ENCODE measurements at regions not wholly inside any gene's neighbourhood (a gene's known extent, or its start where the extent isn't known, plus 50 kb on each side); places are given as distances from the start of the nearest gene placed in this dataset.

GRCh38 chr2:14136030-14136429 lies 496.5 kb upstream of the LRATD1 start:
- Histone ChIP-seq H3K4me2 (replicated peaks; ENCODE audit: low read depth, low read length, poor library complexity, severe bottlenecking) (no peak overlapping the region), H3K36me3 (replicated peaks in 1 of 2; ENCODE audit: control extremely low read depth in 1 of 2, control insufficient read depth in 1 of 2, extremely low read depth in 1 of 2, insufficient read depth in 2 of 2, low read length in 1 of 2) (no peaks in the 10 kb centered on the region), H3K79me2 (ENCODE audit: control insufficient read depth, insufficient read depth, low read length) (no peaks in the 10 kb centered on the region), H3K4me3 (ENCODE audit: control extremely low read depth in 1 of 5, extremely low read depth in 1 of 5, insufficient read depth in 1 of 5, low read depth in 2 of 5, low read length in 4 of 5) (no peak overlapping the region), H3K27ac (ENCODE audit: low read length in 2 of 2) (no peak overlapping the region), H3K4me1 (ENCODE audit: control insufficient read depth in 2 of 2, insufficient read depth in 2 of 2, low read length in 2 of 2) (no peaks in the 10 kb centered on the region), H2AFZ (ENCODE audit: insufficient read depth, low read depth, low read length, poor library complexity, severe bottlenecking) (no peak overlapping the region), H3K9ac (ENCODE audit: low read length) (no peak overlapping the region), H3K27me3 (replicated peaks in 1 of 4; ENCODE audit: control extremely low read depth in 1 of 4, control insufficient read depth in 3 of 4, insufficient read depth in 4 of 4, low read length in 3 of 4) (no peaks in the 10 kb centered on the region), H3K9me3 (ENCODE audit: control extremely low read depth in 1 of 3, control insufficient read depth in 2 of 3, insufficient read depth in 1 of 3, low read length in 2 of 3) (peaks cover 0 to 3% (median 0%) of the 10 kb centered on the region in 3 donors), H4K20me1 (ENCODE audit: control insufficient read depth, insufficient read depth, low read length, poor library complexity, severe bottlenecking) (no peaks in the 10 kb centered on the region)
- ChIA-PET CTCF (no interaction called here), POLR2A (no interaction called here)
- Mint-ChIP-seq H3K27ac (no peak overlapping the region), H3K27me3 (no peaks in the 10 kb centered on the region), H3K4me3 (no peak overlapping the region), H3K9me3 (ENCODE audit: insufficient read depth) (peaks cover 2% of the 10 kb centered on the region), H3K4me1 (no peaks in the 10 kb centered on the region)
- ATAC-seq (ENCODE audit: low read depth) (no peak), DNase-seq (no peak)
- WGBS (ENCODE audit: insufficient coverage) = no CpG with 5 or more reads among the region's 2 CpGs
- TF ChIP-seq, protein P1, sequence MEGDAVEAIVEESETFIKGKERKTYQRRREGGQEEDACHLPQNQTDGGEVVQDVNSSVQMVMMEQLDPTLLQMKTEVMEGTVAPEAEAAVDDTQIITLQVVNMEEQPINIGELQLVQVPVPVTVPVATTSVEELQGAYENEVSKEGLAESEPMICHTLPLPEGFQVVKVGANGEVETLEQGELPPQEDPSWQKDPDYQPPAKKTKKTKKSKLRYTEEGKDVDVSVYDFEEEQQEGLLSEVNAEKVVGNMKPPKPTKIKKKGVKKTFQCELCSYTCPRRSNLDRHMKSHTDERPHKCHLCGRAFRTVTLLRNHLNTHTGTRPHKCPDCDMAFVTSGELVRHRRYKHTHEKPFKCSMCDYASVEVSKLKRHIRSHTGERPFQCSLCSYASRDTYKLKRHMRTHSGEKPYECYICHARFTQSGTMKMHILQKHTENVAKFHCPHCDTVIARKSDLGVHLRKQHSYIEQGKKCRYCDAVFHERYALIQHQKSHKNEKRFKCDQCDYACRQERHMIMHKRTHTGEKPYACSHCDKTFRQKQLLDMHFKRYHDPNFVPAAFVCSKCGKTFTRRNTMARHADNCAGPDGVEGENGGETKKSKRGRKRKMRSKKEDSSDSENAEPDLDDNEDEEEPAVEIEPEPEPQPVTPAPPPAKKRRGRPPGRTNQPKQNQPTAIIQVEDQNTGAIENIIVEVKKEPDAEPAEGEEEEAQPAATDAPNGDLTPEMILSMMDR (IDR thresholded peaks at IDR 0.05) = no peak
- TF ChIP-seq EZH2 (IDR thresholded peaks at IDR 0.05; ENCODE audit: borderline replicate concordance, insufficient read depth, low read depth, low read length, poor library complexity, severe bottlenecking) = no peak
- intact Hi-C loops (cut with micrococcal nuclease) = no loop called here

DNA sequence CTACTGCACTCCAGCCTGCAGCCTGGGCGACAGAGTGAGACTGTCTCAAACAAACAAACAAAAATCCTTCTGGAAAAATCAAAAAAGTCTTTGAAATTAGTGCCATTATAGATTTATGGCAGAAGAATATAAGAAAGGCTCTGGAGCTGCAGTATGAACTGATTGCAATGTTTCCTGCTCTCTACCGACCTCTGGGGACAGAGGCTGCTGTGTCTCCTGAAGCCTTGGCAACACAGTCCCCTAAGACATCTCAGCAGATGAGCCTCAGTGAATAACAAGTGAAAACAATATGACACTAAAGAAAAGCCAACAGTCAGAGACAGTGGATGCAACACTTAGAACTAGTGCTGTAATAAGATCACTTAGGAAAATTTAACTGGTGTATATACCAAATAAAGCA lies 494.9 kb upstream of the LRATD1 start:
- ChIA-PET CTCF (no interaction called here), POLR2A (no interaction called here)
- Mint-ChIP-seq H3K4me3 (no peak overlapping the region), H3K4me1 (no peaks in the 10 kb centered on the region), H3K27ac (no peak overlapping the region), H3K9me3 (ENCODE audit: insufficient read depth) (peaks cover 2% of the 10 kb centered on the region), H3K27me3 (no peaks in the 10 kb centered on the region)
- peaks cover 0 to 3% (median 0%) of the 10 kb centered on the region in 3 donors for H3K9me3 ChIP-seq (ENCODE audit: control extremely low read depth in 1 of 3, control insufficient read depth in 2 of 3, insufficient read depth in 1 of 3, low read length in 2 of 3)
- no peaks in the 10 kb centered on the region for H3K79me2 ChIP-seq (ENCODE audit: control insufficient read depth, insufficient read depth, low read length)
- no CpG with 5 or more reads among the region's 2 CpGs for WGBS (ENCODE audit: insufficient coverage)
- H3K9ac ChIP-seq (ENCODE audit: low read length) = no peak overlapping the region
- ATAC-seq (ENCODE audit: low read depth) (no peak), DNase-seq (no peak)
- TF ChIP-seq EZH2 (IDR thresholded peaks at IDR 0.05; ENCODE audit: borderline replicate concordance, insufficient read depth, low read depth, low read length, poor library complexity, severe bottlenecking) = no peak
- TF ChIP-seq, protein P1 (IDR thresholded peaks at IDR 0.05) = no peak
- H3K36me3 ChIP-seq (replicated peaks in 1 of 2; ENCODE audit: control extremely low read depth in 1 of 2, control insufficient read depth in 1 of 2, extremely low read depth in 1 of 2, insufficient read depth in 2 of 2, low read length in 1 of 2) = no peaks in the 10 kb centered on the region
- H3K4me3 ChIP-seq (ENCODE audit: control extremely low read depth in 1 of 5, extremely low read depth in 1 of 5, insufficient read depth in 1 of 5, low read depth in 2 of 5, low read length in 4 of 5) = no peak overlapping the region
- H3K27me3 ChIP-seq (replicated peaks in 1 of 4; ENCODE audit: control extremely low read depth in 1 of 4, control insufficient read depth in 3 of 4, insufficient read depth in 4 of 4, low read length in 3 of 4) = no peaks in the 10 kb centered on the region
- intact Hi-C loops (cut with micrococcal nuclease) = no loop called here
- H2AFZ ChIP-seq (ENCODE audit: insufficient read depth, low read depth, low read length, poor library complexity, severe bottlenecking) = no peak overlapping the region
- H3K4me2 ChIP-seq (replicated peaks; ENCODE audit: low read depth, low read length, poor library complexity, severe bottlenecking) = no peak overlapping the region
- H3K4me1 ChIP-seq (ENCODE audit: control insufficient read depth in 2 of 2, insufficient read depth in 2 of 2, low read length in 2 of 2) = no peaks in the 10 kb centered on the region
- H4K20me1 ChIP-seq (ENCODE audit: control insufficient read depth, insufficient read depth, low read length, poor library complexity, severe bottlenecking) = no peaks in the 10 kb centered on the region
- H3K27ac ChIP-seq (ENCODE audit: low read length in 2 of 2) = no peak overlapping the region

All from B cell (primary cell).